SK-N-SH treated with all-trans-retinoic acid at 6 μM for 48 hours (cell line): ENCODE measurements at regions not wholly inside any gene's neighbourhood (a gene's known extent, or its start where the extent isn't known, plus 50 kb on each side); places are given as distances from the start of the nearest gene placed in this dataset.

Experiments
- ATAC-seq: fragments of 200-7000 bp; cut with Tn5 transposase; 3 replicates; pipeline ENCODE4 v1.9.1; 2020; ENCODE audit warnings: mild to moderate bottlenecking, moderate library complexity
- ARNTL ChIP-seq: fragments of 450-650 bp; formaldehyde crosslinking; IDR thresholded peaks from 2 replicates; pipeline ENCODE4 v1.5.0; 2020; ENCODE audit warnings: low read depth, mild to moderate bottlenecking, moderate library complexity, borderline replicate concordance
- BACH2 ChIP-seq: fragments of 250-450 bp; sonication (Bioruptor Pico); IDR thresholded peaks from 2 replicates; pipeline ENCODE4 v1.9.0; 2021; ENCODE audit warnings: mild to moderate bottlenecking, borderline replicate concordance
- CREB5 ChIP-seq: fragments of 250-450 bp; sonication (Bioruptor Pico); IDR thresholded peaks from 2 replicates; pipeline ENCODE4 v1.5.1; 2020; ENCODE audit warnings: low read depth, mild to moderate bottlenecking, moderate library complexity
- CSRNP3 ChIP-seq: fragments of 250-450 bp; sonication (Bioruptor Pico); IDR thresholded peaks from 2 replicates; pipeline ENCODE4 v1.5.1; 2021; ENCODE audit warnings: mild to moderate bottlenecking, moderate library complexity
- ESRRG ChIP-seq: fragments of 250-450 bp; sonication (Bioruptor Pico); IDR thresholded peaks from 2 replicates; pipeline ENCODE4 v1.6.1; 2021; ENCODE audit warnings: mild to moderate bottlenecking
- GLIS3 ChIP-seq: fragments of 250-450 bp; sonication (Bioruptor Pico); IDR thresholded peaks from 2 replicates; pipeline ENCODE4 v1.5.0; 2020; ENCODE audit warnings: mild to moderate bottlenecking, moderate library complexity
- ISL1 ChIP-seq: fragments of 250-450 bp; sonication (Bioruptor Pico); IDR thresholded peaks from 2 replicates; pipeline ENCODE4 v2.1.2; 2022; ENCODE audit warnings: mild to moderate bottlenecking, moderate library complexity
- OSR1 ChIP-seq: fragments of 250-450 bp; sonication (Bioruptor Pico); IDR thresholded peaks from 2 replicates; pipeline ENCODE4 v1.8.0; 2022; ENCODE audit warnings: moderate library complexity, mild to moderate bottlenecking, inconsistent platforms
- PATZ1 ChIP-seq: fragments of 250-450 bp; sonication (Bioruptor Pico); IDR thresholded peaks from 2 replicates; pipeline ENCODE4 v1.8.0; 2020; ENCODE audit warnings: mild to moderate bottlenecking, moderate library complexity, borderline replicate concordance
- POU6F1 ChIP-seq: fragments of 250-450 bp; sonication (Bioruptor Pico); IDR thresholded peaks from 2 replicates; pipeline ENCODE4 v1.8.0; 2021; ENCODE audit warnings: low read depth, mild to moderate bottlenecking, moderate library complexity, borderline replicate concordance
- PPARA ChIP-seq: fragments of 250-450 bp; sonication (Bioruptor Pico); IDR thresholded peaks from 2 replicates; pipeline ENCODE4 v1.5.0; 2020; ENCODE audit warnings: mild to moderate bottlenecking, borderline replicate concordance
- RARB ChIP-seq: fragments of 250-450 bp; sonication (Bioruptor Pico); IDR thresholded peaks from 2 replicates; pipeline ENCODE4 v1.8.0; 2021; ENCODE audit warnings: mild to moderate bottlenecking, moderate library complexity
- SNAI2 ChIP-seq: fragments of 250-450 bp; sonication (Bioruptor Pico); IDR thresholded peaks from 2 replicates; pipeline ENCODE4 v1.5.0; 2020; ENCODE audit warnings: mild to moderate bottlenecking, moderate library complexity
- TCF4 ChIP-seq: fragments of 250-450 bp; sonication (Bioruptor Pico); IDR thresholded peaks from 2 replicates; pipeline ENCODE4 v1.8.0; 2021; ENCODE audit warnings: mild to moderate bottlenecking, moderate library complexity, borderline replicate concordance
- TOX ChIP-seq: fragments of 250-450 bp; sonication (Bioruptor Pico); IDR thresholded peaks from 2 replicates; pipeline ENCODE4 v1.8.0; 2021; ENCODE audit warnings: mild to moderate bottlenecking, moderate library complexity, borderline replicate concordance
- ZC3H10 ChIP-seq: fragments of 250-450 bp; sonication (Bioruptor Pico); IDR thresholded peaks from 2 replicates; pipeline ENCODE4 v1.5.1; 2021; ENCODE audit warnings: mild to moderate bottlenecking, moderate library complexity
- ZNF565 ChIP-seq: fragments of 450-650 bp; formaldehyde crosslinking; conservative IDR thresholded peaks from 2 replicates; pipeline ENCODE4 v1.5.0; 2020; ENCODE audit warnings: low read depth, mild to moderate bottlenecking, moderate library complexity
- ZNF70 ChIP-seq: fragments of 450-650 bp; formaldehyde crosslinking; IDR thresholded peaks from 2 replicates; pipeline ENCODE4 v1.5.0; 2020; ENCODE audit warnings: mild to moderate bottlenecking, moderate library complexity
- ZNF8 ChIP-seq: fragments of 450-650 bp; formaldehyde crosslinking; IDR thresholded peaks from 2 replicates; pipeline ENCODE4 v1.5.0; 2020; ENCODE audit warnings: mild to moderate bottlenecking, moderate library complexity

GRCh38 chr16:64184156-64184555 lies 937.7 kb downstream of the CDH11 start (continued):
- no peak for TF ChIP-seq POU6F1 (CRISPR knock-in tag)
- no peak for TF ChIP-seq ISL1 (CRISPR knock-in tag)
- TF ChIP-seq ZNF70 (CRISPR knock-in tag): no peak
- TF ChIP-seq ESRRG: no peak
- TF ChIP-seq BACH2 (CRISPR knock-in tag): no peak
- TF ChIP-seq TOX (CRISPR knock-in tag): no peak
- TF ChIP-seq PATZ1 (CRISPR knock-in tag): no peak

GRCh38 chr16:64182985-64183384 lies 938.9 kb downstream of the CDH11 start:
- ATAC-seq: no peak
- TF ChIP-seq TCF4 (CRISPR knock-in tag) (no peak), GLIS3 (no peak), POU6F1 (CRISPR knock-in tag) (no peak), SNAI2 (CRISPR knock-in tag) (no peak), ARNTL (CRISPR knock-in tag) (no peak), CREB5 (CRISPR knock-in tag) (no peak), ZNF565 (CRISPR knock-in tag) (no peak), OSR1 (CRISPR knock-in tag) (no peak), ZNF8 (no peak), ZC3H10 (CRISPR knock-in tag) (no peak), PPARA (CRISPR knock-in tag) (no peak)

GRCh38 chr16:64181271-64181925 lies 940.5 kb downstream of the CDH11 start:
- ATAC-seq: no peak
- TF ChIP-seq ESRRG: no peak
- no peak for TF ChIP-seq OSR1 (CRISPR knock-in tag)
- no peak for TF ChIP-seq CREB5 (CRISPR knock-in tag)
- no peak for TF ChIP-seq ZNF565 (CRISPR knock-in tag)
- no peak for TF ChIP-seq ARNTL (CRISPR knock-in tag)
- no peak for TF ChIP-seq TCF4 (CRISPR knock-in tag)
- no peak for TF ChIP-seq GLIS3
- no peak for TF ChIP-seq SNAI2 (CRISPR knock-in tag)
- no peak for TF ChIP-seq ZNF70 (CRISPR knock-in tag)
- TF ChIP-seq PATZ1 (CRISPR knock-in tag): no peak
- no peak for TF ChIP-seq CSRNP3
- no peak for TF ChIP-seq ZC3H10 (CRISPR knock-in tag)
- no peak for TF ChIP-seq RARB
- no peak for TF ChIP-seq BACH2 (CRISPR knock-in tag)
